Hepatocyte (in vitro differentiated cells): ENCODE measurements at regions not wholly inside any gene's neighbourhood (a gene's known extent, or its start where the extent isn't known, plus 50 kb on each side); places are given as distances from the start of the nearest gene placed in this dataset.

ENCODE experiments used
- DNase-seq: peaks from one replicate; pipeline ENCODE4 v3.0.0-alpha.2; 2016; ENCODE audit warnings: low spot score
- H2AFZ ChIP-seq: fragments of 200-600 bp; sonication (generic); 2 replicates; pipeline ENCODE4 v1.6.0; 2016; ENCODE audit warnings: antibody characterized with exemption, mild to moderate bottlenecking
- H3K27ac ChIP-seq: fragments of 200-600 bp; sonication (generic); 2 replicates; pipeline ENCODE4 v1.5.1; 2016; ENCODE audit warnings: mild to moderate bottlenecking
- H3K27me3 ChIP-seq: fragments of 200-600 bp; sonication (generic); 2 replicates; pipeline ENCODE4 v1.6.1; 2016
- H3K36me3 ChIP-seq: fragments of 200-600 bp; sonication (generic); replicated peaks from 2 replicates; pipeline ENCODE4 v1.5.1; 2016; ENCODE audit warnings: low read depth; ENCODE audit not compliant: insufficient read depth
- H3K4me1 ChIP-seq: fragments of 200-600 bp; sonication (generic); 2 replicates; pipeline ENCODE4 v1.5.1; 2016; ENCODE audit warnings: mild to moderate bottlenecking, moderate library complexity; ENCODE audit not compliant: insufficient read depth
- H3K4me2 ChIP-seq: fragments of 200-600 bp; sonication (generic); 2 replicates; pipeline ENCODE4 v1.6.0; 2016
- H3K4me3 ChIP-seq: fragments of 200-600 bp; sonication (generic); 2 replicates; pipeline ENCODE4 v1.5.1; 2016; ENCODE audit warnings: mild to moderate bottlenecking
- H3K79me2 ChIP-seq: fragments of 200-600 bp; sonication (generic); 2 replicates; pipeline ENCODE4 v1.6.0; 2017; ENCODE audit warnings: mild to moderate bottlenecking
- H3K9me2 ChIP-seq: fragments of 200-600 bp; sonication (generic); replicated peaks from 2 replicates; pipeline ENCODE4 v1.6.0; 2017; ENCODE audit warnings: mild to moderate bottlenecking; ENCODE audit not compliant: insufficient read depth
- H3K9me3 ChIP-seq: fragments of 200-600 bp; sonication (generic); 2 replicates; pipeline ENCODE4 v1.5.1; 2016; ENCODE audit warnings: low read depth, mild to moderate bottlenecking
- H4K20me1 ChIP-seq: fragments of 200-600 bp; sonication (generic); 2 replicates; pipeline ENCODE4 v1.6.0; 2016; ENCODE audit warnings: mild to moderate bottlenecking; ENCODE audit not compliant: insufficient read depth, poor library complexity, severe bottlenecking
- EZH2 ChIP-seq: fragments of 200-600 bp; sonication (generic); IDR thresholded peaks from 2 replicates; pipeline ENCODE4 v1.6.1; 2016; ENCODE audit warnings: antibody characterized with exemption, mild to moderate bottlenecking, borderline replicate concordance
- EZH2phosphoT487 ChIP-seq: fragments of 200-600 bp; sonication (generic); IDR thresholded peaks from one replicate; pipeline ENCODE4 v1.6.1; 2018; ENCODE audit warnings: antibody characterized with exemption, mild to moderate bottlenecking, low read depth, moderate library complexity; ENCODE audit not compliant: unreplicated experiment, severe bottlenecking
- WGBS: methylation state at CpG from one replicate; pipeline ENCODE4 v1.1.6; 2016; ENCODE audit warnings: low lambda C conversion rate; ENCODE audit errors: missing lambda C conversion rate; 5-methylcytosine and 5-hydroxymethylcytosine counted together
- TF ChIP-seq, protein P1 (sequence below): fragments of 200-600 bp; sonication (generic); IDR thresholded peaks from 2 replicates; pipeline ENCODE4 v1.5.1; 2016; ENCODE audit warnings: antibody characterized with exemption, mild to moderate bottlenecking; ENCODE audit not compliant: poor library complexity

DNA sequence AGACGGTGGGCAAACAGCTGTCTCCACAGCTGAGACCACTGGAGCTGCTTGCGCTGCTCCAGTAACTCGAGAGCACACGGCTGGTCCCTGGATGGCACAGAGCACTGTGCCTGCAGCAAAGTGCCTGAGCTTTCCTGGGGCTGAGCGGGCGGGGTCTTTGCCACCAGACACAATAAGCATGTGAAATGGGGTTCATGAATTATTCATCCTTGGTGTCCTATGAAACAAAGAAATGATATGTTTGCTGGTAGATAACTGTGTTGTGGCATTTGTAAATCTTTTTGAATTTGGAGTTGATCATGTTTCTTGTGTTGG lies 151.7 kb upstream of the MPDZ start:
- H3K27me3 ChIP-seq = peaks cover 1% of the 10 kb centered on the region
- 71% methylated on average over 6 of the region's 6 CpGs for WGBS
- TF ChIP-seq EZH2 (no peak), EZH2phosphoT487 (no peak)
- TF ChIP-seq, protein P1, sequence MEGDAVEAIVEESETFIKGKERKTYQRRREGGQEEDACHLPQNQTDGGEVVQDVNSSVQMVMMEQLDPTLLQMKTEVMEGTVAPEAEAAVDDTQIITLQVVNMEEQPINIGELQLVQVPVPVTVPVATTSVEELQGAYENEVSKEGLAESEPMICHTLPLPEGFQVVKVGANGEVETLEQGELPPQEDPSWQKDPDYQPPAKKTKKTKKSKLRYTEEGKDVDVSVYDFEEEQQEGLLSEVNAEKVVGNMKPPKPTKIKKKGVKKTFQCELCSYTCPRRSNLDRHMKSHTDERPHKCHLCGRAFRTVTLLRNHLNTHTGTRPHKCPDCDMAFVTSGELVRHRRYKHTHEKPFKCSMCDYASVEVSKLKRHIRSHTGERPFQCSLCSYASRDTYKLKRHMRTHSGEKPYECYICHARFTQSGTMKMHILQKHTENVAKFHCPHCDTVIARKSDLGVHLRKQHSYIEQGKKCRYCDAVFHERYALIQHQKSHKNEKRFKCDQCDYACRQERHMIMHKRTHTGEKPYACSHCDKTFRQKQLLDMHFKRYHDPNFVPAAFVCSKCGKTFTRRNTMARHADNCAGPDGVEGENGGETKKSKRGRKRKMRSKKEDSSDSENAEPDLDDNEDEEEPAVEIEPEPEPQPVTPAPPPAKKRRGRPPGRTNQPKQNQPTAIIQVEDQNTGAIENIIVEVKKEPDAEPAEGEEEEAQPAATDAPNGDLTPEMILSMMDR = no peak
- H3K4me2 ChIP-seq = no peak overlapping the region
- no peaks in the 10 kb centered on the region for H3K9me3 ChIP-seq
- no peaks in the 10 kb centered on the region for H3K36me3 ChIP-seq
- H3K4me3 ChIP-seq = no peak overlapping the region
- H3K4me1 ChIP-seq = peaks cover 4% of the 10 kb centered on the region
- H3K9me2 ChIP-seq = no peaks in the 10 kb centered on the region
- no peak overlapping the region for H2AFZ ChIP-seq
- no peaks in the 10 kb centered on the region for H4K20me1 ChIP-seq
- no peak for DNase-seq
- H3K79me2 ChIP-seq = no peaks in the 10 kb centered on the region
- no peak overlapping the region for H3K27ac ChIP-seq

DNA sequence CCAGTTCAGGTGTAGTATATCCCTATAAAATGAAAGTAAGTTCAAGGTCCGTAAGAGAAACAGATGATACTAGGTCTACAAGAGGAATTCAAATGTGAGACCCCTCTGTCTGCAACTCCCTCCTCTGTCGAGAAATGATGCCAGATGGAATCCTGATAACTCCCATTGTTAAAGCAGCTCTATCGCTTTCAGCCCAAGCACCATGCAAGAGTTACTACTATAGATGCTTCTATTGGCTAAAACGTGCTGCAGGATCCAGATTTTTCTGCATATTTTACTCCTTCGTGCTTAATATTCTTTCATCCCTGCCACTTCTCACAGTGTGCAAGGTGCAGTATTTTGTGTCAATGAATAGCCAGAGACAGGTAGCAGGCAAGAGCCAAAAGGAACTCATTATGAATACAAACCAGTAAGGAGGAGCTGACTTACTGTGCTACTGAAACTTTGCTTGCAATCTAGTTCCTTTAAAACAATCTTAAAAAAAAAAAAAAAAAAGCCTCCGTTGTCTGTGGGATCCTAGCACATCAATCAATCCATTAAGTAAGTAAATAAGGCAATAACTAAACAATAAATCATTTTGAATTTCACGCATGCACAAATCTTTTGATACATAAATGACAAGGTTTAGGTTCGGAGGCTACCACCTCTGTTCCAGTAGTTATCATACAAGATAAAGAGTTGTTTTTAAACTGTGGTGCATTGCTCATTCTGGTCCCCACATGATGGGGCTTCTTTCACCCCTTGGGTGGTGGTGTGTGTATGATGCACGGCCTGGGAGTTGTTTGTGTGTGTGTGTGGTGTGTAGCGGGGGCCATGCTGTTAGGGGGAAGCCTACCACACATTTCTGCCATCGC lies 151.1 kb upstream of the MPDZ start:
- no peak for DNase-seq
- Histone ChIP-seq H3K4me1 (peaks cover 4% of the 10 kb centered on the region), H3K27me3 (peaks cover 4% of the 10 kb centered on the region), H3K36me3 (no peaks in the 10 kb centered on the region), H3K27ac (no peak overlapping the region), H3K9me2 (no peaks in the 10 kb centered on the region), H3K4me2 (no peak overlapping the region), H3K79me2 (no peaks in the 10 kb centered on the region), H2AFZ (no peak overlapping the region), H3K4me3 (no peak overlapping the region), H4K20me1 (no peaks in the 10 kb centered on the region), H3K9me3 (no peaks in the 10 kb centered on the region)
- TF ChIP-seq EZH2 = no peak
- TF ChIP-seq EZH2phosphoT487 = no peak
- TF ChIP-seq, protein P1 = no peak
- 65% methylated on average over 11 of the region's 11 CpGs for WGBS

- peaks cover 4% of the 10 kb centered on the region for H3K4me1 ChIP-seq
- H3K36me3 ChIP-seq = no peaks in the 10 kb centered on the region
- no peak overlapping the region for H2AFZ ChIP-seq
- 87% methylated on average over 13 of the region's 13 CpGs for WGBS
- no peak for DNase-seq
- no peaks in the 10 kb centered on the region for H3K79me2 ChIP-seq
- no peak overlapping the region for H3K27ac ChIP-seq
- no peaks in the 10 kb centered on the region for H3K9me3 ChIP-seq
- H3K27me3 ChIP-seq = peaks cover 4% of the 10 kb centered on the region
- TF ChIP-seq EZH2phosphoT487 = no peak
- no peak for TF ChIP-seq EZH2
- TF ChIP-seq, protein P1 = no peak
- no peaks in the 10 kb centered on the region for H3K9me2 ChIP-seq
- H3K4me3 ChIP-seq = no peak overlapping the region
- no peaks in the 10 kb centered on the region for H4K20me1 ChIP-seq
- no peak overlapping the region for H3K4me2 ChIP-seq
Measured at GRCh38 chr9:13429301-13430190, 150.1 kb upstream of the MPDZ start.
